ENCODE measurements at regions not wholly inside any gene's neighbourhood (a gene's known extent, or its start where the extent isn't known, plus 50 kb on each side); places are given as distances from the start of the nearest gene placed in this dataset.

DNA sequence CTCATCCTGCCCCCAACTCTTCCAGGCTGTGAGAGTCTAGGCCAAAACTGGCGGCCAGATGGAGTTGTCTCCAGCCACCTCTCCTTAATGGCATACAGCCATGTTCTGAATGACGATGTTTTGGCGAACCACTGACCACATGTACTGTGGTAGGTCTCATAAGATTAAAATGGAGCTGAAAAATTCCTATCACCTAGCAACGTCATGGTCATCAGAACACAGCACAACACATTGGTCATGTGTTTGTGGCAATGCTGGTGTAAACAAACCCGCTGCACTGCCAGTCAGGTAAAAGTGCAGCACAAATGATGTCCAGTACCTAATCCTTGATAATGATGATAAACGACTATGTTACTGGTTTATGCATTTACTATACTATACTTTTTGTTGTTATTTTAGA is 290.0 kb upstream of the MKI67 start:
- WGBS (ENCODE audit: insufficient coverage, low coverage, low lambda C conversion rate, missing lambda C conversion rate), result 61% methylated on average over 5 of the region's 6 CpGs
- no peaks in the 10 kb centered on the region for H3K9me3 ChIP-seq
- no peaks in the 10 kb centered on the region for H3K4me1 ChIP-seq
- H3K27me3 ChIP-seq, result no peaks in the 10 kb centered on the region
- TF ChIP-seq CTCF (IDR thresholded peaks at IDR 0.05) (no peak), POLR2A (IDR thresholded peaks at IDR 0.05) (no peak)
- H3K36me3 ChIP-seq, result no peaks in the 10 kb centered on the region
- no peak overlapping the region for H3K27ac ChIP-seq
- no peak for DNase-seq
- intact Hi-C loops (cut with DNase I), result no loop called here
- no peak overlapping the region for H3K4me3 ChIP-seq
- no peak for ATAC-seq

DNA sequence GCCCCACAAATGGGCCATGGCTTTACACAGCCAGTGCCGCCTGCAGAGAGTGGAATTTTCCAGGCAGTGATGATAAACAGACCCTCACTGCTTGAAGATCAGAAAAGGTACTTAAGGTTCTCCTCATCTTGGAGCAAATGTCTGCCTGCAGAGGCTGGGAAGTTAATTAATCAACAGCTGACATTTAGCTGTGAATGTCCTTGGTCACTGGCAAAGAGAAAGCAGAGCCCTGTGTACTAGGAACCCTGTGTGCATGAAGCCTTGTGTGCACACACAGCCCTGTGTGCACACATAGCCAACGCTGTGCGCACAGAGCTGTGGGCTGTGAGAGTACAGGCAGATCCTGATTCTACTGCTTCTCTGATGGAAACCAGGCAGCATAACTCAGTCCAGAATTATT is 291.6 kb upstream of the MKI67 start:
- Histone ChIP-seq H3K36me3 (no peaks in the 10 kb centered on the region), H3K27me3 (peaks cover 0 to 5% of the 10 kb centered on the region in 2 donors), H3K4me3 (no peak overlapping the region), H3K9me3 (no peaks in the 10 kb centered on the region), H3K27ac (no peak overlapping the region), H3K4me1 (no peaks in the 10 kb centered on the region)
- WGBS (ENCODE audit: insufficient coverage, low coverage, low lambda C conversion rate, missing lambda C conversion rate), result 76% methylated on average over 2 of the region's 3 CpGs
- DNase-seq (no peak), ATAC-seq (no peak)
- TF ChIP-seq POLR2A (IDR thresholded peaks at IDR 0.05) (no peak), CTCF (IDR thresholded peaks at IDR 0.05) (no peak)
- intact Hi-C loops (cut with DNase I), result no loop called here

DNA sequence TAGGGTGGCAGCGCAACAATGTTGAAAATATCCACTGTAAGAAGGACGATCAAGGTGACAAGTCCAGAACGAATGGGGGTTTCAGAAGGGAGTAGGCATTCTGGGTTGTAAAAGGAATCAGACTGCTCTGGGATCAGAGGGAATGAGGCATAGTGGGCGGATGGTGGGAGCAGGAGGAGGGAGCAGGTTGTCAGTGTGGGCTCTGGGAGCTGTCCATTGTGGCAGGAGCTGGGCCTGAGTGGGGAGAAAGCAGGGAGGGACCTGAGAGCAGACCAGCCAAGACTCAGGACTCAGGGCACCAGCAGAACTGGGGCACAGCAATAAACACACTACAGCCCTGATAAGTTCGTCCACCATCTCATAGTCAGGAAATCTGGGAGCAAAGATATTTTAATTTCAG is 292.6 kb upstream of the MKI67 start:
- Histone ChIP-seq H3K36me3 (no peaks in the 10 kb centered on the region), H3K27ac (no peak overlapping the region), H3K4me1 (no peaks in the 10 kb centered on the region), H3K4me3 (no peak overlapping the region), H3K27me3 (peaks cover 0 to 7% of the 10 kb centered on the region in 2 donors), H3K9me3 (no peaks in the 10 kb centered on the region)
- DNase-seq, result no peak
- 21% methylated on average over 3 of the region's 5 CpGs for WGBS (ENCODE audit: insufficient coverage, low coverage, low lambda C conversion rate, missing lambda C conversion rate)
- TF ChIP-seq POLR2A (IDR thresholded peaks at IDR 0.05), result no peak
- intact Hi-C loops (cut with DNase I), result no loop called here
- ATAC-seq, result no peak

DNA sequence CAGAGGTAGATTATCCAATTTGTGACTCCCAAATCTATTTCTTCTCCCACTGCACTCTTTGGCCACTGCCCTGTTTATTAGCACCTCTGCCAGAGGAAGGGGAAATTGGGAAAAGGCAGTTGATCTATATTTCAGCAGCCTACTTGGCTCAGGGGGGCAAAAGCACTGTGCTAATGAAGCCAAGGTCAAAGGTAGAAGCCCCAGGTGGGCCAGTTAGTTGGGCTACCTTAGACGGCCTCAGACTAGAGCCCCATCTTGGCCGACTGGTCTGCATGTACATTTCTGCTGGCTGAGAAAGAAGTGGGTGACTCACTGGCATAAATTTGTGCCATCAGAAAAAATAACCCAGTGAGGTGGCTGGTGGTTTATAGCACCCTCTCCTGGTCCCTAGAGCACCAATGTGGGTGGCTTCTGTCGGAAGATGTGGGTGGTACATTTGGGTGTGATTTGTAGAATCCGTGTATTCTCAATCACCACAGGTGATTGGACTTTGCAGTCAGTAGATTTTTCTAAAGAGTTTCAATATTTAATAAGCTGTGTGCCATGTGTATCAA is 293.3 kb upstream of the MKI67 start:
- H3K27me3 ChIP-seq, result peaks cover 0 to 7% of the 10 kb centered on the region in 2 donors
- no peaks in the 10 kb centered on the region for H3K9me3 ChIP-seq
- no peak overlapping the region for H3K27ac ChIP-seq
- intact Hi-C loops (cut with DNase I), result no loop called here
- ATAC-seq, result no peak
- TF ChIP-seq CTCF (IDR thresholded peaks at IDR 0.05) (no peak), POLR2A (IDR thresholded peaks at IDR 0.05) (no peak)
- H3K4me1 ChIP-seq, result no peaks in the 10 kb centered on the region
- no peaks in the 10 kb centered on the region for H3K36me3 ChIP-seq
- DNase-seq, result no peak
- H3K4me3 ChIP-seq, result no peak overlapping the region
- WGBS (ENCODE audit: insufficient coverage, low coverage, low lambda C conversion rate, missing lambda C conversion rate), result 35% methylated on average over 4 of the region's 4 CpGs

GRCh38 chr10:128420623-128421022 is 294.4 kb upstream of the MKI67 start:
- DNase-seq (no peak), ATAC-seq (peak in 3 of 4 donors; percentile 27 to 69 (median 40))
- no peak overlapping the region for H3K27ac ChIP-seq
- no peak overlapping the region for H3K4me3 ChIP-seq
- peaks cover 0 to 7% of the 10 kb centered on the region in 2 donors for H3K27me3 ChIP-seq
- no peaks in the 10 kb centered on the region for H3K36me3 ChIP-seq
- no peaks in the 10 kb centered on the region for H3K9me3 ChIP-seq
- TF ChIP-seq POLR2A (IDR thresholded peaks at IDR 0.05), result no peak
- TF ChIP-seq CTCF (IDR thresholded peaks at IDR 0.05), result no peak
- WGBS (ENCODE audit: insufficient coverage, low coverage, low lambda C conversion rate, missing lambda C conversion rate), result 24% methylated on average over 3 of the region's 3 CpGs
- intact Hi-C loops (cut with DNase I), result no loop called here
- no peaks in the 10 kb centered on the region for H3K4me1 ChIP-seq
